ENCODE measurements at regions not wholly inside any gene's neighbourhood (a gene's known extent, or its start where the extent isn't known, plus 50 kb on each side); places are given as distances from the start of the nearest gene placed in this dataset.

DNA sequence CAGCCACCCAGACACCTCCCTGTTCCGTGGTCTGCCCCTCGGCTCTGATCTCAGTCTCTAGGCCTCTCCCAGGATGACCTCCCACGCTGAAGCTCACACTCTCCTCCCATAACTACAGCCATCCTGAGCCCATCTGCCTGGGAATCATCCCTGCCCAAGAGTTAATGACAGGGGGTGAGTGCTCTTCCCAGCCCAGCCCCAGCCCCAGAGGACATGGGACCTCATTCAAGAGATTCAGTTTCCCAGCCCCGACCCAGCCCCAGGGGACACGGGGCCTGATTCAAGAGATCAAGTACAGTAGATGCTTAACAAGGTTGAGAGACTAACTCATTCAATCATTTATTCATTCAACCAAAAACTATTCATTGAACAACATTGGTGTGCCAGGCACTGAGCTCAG is 272.0 kb downstream of the XXYLT1 start:
- DNase-seq = no peak

DNA sequence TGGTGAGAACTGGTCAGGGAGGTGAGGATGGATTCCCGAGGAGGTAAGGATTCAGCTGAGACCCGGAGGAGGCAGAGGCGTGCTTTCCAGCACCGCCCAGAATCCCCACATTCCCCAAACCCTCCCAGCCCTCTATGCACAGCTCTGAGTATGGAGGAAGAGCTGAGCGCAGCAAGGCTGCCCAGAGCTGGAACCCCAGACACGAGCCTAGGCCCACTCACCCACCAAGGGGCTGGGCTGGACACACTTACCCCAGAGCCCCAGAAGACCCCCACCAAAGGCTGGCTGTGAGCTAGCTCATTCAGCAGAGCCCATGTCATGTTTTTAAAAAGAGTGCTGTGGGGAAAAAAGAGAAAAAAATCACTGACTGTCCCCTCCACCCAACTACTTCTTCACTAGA is 271.5 kb downstream of the XXYLT1 start:
- DNase-seq = no peak

DNA sequence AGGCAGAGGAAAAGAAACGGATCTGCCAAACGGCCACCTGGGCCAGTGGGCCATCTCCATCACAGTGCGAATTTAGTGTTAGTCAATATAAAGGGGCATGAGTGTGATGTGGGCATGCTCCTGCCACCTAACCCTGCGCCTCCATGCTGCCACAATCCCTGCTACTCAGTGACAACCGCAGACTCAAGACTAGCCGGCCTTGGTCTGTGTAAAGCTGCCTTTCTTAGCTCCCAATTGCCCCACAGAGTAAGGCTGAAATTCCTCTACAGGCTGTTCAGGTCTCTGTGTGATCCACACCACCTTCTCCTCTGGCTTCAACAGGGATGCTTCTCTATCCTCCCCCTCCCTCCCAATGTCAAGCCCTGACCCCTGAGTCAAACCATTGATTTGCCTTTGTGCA is 269.7 kb downstream of the XXYLT1 start:
- DNase-seq = no peak

DNA sequence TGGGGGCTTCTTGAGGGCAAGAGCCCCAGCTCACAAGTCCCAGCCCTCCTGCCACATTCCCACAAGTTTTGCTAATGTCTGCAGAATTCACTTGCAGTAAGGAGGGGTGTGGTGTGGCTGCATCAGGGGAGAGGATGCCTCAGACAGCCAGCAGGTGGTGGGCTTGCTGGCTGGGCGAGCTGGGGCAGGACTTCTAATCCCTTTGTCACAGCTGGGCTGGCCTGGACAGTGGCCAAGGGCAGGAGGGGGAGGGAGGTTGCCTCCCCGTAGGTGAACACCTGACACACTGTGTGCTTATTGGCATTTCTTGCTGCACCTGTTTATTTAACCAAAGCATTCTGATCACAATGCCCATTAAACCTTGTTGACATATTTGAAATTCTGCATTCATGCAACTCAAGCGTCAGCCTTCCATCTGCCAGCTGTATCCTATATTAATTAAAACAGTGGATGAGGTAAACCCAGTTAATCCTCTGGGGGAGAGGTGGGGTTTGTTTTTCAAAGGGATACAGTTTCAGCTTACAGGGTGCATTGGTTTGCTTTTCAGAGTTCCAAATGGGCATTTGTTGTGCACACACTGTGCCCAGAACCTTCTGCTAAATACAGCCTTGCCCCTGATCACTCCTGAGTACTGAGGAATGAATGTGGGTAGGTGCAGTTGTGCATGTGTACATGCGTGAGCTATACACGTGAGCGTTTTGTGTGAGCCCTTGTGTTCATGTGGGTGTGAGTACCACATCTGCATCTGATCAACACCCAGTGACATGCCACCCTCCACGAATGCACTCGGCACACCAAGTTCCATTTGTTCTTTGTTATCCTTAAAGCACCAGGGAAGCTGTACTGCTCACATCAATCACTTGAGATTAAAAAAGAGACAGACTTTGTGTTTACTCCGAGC is 268.7 kb downstream of the XXYLT1 start:
- DNase-seq = peak; percentile 9

DNA sequence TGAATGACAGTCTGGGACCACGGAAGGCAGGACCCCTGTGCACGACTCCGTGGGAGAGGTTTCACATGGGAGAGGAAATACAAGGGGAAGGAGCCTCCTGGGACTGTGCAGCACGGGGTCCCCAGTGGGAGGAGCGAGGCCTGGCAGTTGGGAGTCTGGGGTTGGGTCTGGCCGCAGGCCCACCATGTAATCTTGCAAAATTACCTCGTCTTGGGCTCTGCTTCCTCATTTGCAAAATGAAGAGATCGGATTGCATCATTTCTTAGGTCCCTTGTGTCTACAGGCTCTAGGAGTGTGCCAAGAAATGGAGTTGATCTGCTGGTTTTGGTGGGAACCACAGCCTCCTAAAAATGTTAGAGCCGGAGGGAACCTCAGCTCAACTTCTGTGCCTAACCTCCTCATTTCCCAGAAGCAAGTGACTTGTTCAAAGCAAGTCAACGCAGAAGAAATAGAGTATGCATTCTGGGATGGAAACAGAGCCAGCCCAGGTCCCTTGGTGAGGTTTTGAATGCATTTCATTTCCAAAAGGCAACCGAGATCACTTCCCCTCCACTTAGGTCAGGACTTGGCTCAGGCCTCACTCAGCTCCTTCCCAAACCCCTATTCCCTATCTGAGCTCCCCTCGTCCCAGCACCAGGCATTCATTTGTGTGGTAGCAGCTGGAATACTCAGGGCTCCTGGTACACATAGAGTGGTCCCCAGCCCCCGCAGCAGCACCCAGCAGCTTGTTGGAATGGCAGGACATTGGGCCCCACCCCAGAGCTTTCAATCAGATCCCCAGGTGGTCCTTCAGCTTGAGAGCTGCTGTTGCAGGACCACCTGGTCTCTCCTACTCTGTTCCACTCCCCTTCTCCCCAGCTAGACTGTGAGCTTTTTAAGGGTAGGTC is 267.7 kb downstream of the XXYLT1 start:
- no peak for DNase-seq

DNA sequence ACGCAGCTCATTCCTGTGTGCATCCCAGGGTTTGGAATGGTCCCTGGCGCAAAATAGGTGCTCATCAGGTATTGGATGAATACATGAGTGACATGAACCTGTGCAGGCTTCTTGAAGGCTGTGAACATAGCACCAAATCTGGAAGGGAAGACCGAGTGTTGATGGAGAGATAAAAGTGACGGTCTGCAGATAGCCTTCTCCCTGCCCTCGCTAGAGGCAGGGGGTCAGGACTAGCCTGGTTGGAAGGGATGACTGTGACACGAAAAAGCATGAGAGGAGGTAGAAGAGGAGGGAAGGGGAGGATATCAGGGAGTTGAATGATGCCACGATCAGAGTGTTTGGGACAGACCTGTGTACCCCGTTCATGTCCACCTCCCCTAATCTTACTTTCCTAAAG is 267.1 kb downstream of the XXYLT1 start:
- DNase-seq = no peak

DNA sequence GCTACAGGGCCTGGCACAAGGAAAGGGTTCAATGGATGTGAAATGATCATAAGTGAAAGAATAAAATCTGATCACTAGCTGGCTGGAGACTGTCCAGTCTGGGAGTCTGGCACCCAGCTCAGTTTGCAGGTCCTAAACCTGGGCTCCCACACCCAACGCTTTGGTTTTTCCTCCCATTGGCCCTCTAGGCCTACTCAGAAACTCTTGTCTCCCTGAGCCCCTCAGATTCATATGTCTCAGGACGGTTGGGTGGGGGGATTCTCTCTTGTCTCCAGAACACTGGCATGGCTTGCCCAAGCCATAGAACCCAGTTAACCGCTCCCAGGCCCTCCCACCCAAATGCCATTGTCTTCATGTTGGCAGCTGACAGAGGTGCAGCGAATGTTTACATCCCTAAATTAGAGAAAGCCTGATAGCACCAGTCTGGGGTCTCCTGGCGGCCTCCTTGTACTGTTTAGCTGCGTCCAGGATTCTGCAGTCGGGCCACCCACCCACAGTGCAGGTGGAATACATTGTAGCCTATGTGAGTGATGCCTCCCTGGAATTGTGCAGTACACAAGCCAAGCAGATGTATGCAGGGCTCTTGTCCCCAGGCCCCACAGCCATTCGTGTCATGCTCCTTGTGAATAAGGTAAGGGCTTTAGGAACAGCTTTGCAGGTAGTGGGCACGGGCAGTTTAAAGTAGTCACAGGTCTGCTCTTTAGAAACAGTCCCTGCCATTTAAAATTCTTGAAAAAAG is 266.3 kb downstream of the XXYLT1 start:
- DNase-seq = no peak

DNA sequence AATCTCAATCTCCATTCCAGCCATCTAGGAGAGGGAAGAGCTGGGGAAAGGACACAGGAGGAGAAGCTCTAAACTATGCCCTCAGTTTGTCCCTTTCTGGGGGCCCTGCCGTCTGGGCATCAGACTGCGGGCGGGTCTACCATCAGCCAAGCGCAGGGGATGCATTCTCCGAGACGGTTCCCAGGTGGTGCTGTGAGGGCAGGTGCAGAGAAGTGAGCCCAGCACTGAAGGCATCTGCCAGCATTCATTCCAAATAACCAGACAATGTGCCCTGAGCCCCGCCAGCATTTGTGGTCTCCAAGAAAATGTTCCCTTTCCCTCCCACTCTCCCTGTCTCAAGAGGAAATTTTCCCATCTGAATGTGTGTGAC is 265.7 kb downstream of the XXYLT1 start:
- DNase-seq = no peak

DNA sequence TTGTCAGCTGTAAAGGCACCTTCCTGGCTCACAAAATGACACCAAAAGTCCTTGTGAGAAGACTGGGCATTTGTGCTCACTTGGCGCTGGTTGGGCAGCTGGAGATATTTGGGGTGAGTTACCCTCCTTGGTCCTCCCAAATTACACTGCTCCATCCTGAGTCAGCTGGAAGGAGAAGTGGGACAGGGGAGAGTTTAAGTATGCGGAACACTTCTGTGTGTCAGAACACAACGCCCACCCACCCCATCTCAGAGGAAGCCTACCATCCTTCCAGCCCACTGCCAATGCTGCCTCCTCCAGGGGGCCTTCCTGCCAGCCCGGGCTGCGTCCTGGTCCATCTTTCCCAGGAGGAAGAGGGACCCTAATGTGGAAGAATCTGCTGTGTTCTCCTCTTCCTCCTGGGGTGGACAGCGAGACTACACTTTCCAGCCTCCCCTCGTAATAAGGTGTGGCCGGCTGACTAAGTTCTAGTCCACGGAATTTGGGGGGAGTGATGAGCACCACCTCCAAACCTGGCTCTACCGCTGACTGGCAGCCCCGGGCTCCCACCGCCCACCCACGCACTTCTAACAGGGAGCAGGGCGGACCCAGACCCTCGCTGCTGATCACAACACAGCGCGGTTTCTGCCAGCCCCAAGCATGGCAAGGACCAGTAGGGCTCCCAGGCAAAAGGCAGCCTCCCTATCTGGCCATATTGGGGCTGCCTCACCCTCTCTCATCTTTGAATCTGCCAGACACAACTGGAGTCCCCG is 265.0 kb downstream of the XXYLT1 start:
- no peak for DNase-seq

DNA sequence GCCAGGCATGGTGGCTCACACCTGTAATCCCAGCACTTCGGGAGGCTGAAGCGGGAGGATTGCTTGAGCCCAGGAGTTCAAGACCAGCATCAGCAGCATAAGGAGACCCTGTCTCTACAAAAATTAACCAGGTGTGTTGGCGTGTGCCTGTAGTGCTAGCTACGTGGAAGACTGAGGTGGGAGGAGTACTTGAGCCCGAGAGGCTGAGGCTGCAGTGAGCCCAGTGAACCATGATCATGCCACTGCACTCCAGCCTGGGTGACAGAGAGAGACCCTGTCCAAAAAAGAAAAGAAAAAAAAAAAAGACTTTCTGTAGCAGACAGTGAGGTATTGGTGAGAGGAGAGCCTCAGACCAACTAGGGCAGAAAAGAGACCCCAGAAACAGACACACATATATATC is 263.8 kb downstream of the XXYLT1 start:
- no peak for DNase-seq

DNA sequence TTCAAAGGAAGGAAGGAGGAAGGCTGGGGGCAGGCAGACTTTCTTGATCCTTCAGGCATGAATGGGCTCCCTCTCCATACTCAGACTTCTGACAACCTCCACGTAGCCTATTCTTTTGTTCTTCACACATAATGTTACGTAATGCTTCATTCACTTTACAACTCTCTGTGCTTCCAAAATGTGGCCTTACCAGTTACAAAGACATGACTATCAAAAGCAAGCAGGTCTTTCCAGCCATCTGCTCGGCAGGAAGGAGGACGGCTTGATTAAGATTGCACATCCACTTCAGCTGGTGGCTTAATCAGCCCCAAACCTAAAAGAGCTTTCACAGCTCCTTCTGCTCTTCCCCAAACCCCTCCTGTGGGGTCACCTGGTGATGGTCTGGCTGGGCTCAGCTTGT is 263.2 kb downstream of the XXYLT1 start:
- no peak for DNase-seq

DNA sequence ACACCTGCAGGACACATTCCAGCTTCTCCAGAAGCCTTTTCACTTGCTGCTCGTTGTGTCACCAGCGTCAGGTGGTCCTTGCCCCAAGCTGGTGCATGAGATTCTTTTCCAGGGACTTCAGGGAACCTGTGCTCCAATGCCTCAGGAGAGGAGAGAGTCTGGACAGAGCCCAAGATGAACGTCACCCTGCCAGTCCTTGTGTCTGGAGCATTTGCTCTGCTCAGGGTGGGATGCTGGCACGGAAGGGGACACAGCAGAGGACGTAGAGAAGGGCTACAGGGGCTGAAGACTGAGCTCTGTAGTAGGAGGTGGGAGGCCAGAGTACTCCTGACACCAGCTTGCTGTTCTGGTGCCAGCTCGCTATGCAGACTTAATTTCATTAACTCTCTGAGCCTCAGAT is 262.1 kb downstream of the XXYLT1 start:
- no peak for DNase-seq

DNA sequence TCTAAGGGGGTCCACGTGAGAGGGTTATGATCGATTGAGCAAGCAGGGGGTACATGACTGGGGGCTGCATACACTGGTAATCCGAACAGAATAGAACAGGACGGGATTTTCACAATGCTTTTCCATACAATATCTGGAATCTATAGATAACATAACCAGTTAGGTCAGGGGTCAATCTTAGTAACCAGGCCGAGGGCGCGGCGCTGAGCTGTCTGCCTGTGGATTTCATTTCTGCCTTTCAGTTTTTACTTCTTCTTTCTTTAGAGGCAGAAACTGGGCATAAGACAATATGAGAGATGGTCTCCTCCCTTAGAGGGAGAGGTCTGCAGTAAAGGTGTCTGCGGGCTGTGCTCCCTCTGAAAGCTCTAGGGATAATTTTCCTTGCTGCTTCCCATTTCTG is 261.3 kb downstream of the XXYLT1 start:
- no peak for DNase-seq

DNA sequence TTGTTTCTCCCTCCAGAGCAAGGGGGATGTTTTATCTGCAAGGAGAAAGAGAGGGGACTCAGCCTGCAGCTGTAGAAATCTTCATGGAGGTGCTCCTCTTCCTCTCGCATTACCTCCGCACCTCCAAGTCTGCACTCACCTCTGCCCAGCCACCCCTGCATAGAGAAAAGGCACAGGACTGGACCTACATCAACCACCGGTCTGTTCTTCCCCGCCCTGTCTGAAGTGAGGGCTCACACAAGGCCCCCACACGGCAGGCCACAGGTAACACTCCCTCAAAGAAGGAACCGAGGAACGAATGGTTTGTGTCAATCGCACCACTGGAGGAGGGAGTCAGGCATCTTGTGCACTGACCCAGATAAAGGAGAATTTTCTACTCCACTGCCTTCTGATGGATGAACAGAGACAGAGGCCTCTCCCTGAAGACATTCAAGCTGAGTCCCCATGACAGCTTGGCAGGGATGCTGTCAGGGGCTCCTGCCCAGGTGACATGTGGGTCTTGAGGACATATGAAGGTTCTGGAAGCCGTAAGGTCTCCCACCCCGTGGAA is 260.3 kb downstream of the XXYLT1 start:
- DNase-seq = no peak

DNA sequence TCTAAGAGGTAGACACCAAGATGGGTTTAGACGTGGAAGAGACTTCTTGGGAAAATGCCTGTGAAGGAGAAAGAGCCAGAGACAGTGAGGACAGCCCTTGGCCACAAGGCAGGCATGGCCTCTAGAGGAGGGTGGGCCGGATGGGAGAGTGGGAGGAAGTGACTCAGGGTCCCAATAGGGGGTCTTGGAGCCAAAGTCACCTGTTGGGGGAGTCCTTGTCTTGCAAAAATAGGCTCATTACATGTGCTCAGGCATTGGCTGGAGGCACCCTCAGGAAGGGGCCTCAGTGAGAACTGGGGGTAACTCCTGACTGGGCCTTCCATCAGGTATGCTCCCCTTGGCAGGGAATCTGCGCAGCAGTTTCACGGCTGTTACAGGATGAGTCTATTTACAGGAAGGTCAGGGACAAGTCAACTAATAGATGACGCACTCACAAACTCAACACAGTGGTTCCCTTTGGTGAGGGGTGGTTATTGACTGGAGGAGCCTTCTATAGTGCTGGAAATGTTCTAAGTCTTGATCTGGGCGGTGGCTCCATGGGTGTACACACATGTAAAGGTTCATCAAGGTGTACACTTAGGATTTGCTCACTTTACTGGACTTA is 259.6 kb downstream of the XXYLT1 start:
- no peak for DNase-seq

DNA sequence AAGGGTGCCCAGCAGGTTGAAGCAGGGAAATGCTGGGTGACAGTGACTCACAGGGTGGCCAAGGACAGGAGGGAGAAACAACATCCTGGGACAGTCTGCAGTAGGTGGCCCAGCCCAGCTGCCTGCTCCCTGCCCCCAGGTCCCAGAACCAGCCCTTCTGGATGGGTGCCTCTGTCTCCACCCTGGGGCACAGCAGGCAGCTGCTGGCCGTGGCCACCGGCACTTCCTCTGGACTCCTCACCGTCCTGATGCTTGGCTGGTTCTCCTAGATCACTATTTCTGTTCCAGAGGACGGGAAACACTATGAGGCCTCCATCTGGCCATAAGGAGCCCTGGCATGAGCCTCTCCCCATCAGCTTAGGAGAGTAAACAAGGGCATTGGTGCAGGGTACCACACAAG is 258.9 kb downstream of the XXYLT1 start:
- no peak for DNase-seq

DNA sequence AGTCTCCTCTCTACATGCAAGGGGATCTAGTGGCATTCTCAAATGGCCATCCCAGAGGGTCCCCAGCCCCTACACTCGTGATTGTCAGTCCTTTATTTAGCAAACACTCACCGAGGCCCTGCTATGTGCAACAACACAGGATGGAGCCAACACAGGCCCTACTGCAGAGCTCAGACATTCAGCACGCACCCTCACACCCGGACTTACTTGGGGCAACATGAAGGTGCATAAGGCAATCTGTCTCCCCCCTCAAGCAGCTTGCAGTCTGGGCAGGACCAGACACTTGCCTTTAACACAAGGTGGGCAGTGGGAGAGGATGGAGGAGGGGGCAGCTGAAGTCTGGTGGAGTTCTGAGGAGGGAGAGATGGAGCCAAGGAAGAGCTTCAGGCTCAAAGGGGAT is 258.4 kb downstream of the XXYLT1 start:
- DNase-seq = no peak

DNA sequence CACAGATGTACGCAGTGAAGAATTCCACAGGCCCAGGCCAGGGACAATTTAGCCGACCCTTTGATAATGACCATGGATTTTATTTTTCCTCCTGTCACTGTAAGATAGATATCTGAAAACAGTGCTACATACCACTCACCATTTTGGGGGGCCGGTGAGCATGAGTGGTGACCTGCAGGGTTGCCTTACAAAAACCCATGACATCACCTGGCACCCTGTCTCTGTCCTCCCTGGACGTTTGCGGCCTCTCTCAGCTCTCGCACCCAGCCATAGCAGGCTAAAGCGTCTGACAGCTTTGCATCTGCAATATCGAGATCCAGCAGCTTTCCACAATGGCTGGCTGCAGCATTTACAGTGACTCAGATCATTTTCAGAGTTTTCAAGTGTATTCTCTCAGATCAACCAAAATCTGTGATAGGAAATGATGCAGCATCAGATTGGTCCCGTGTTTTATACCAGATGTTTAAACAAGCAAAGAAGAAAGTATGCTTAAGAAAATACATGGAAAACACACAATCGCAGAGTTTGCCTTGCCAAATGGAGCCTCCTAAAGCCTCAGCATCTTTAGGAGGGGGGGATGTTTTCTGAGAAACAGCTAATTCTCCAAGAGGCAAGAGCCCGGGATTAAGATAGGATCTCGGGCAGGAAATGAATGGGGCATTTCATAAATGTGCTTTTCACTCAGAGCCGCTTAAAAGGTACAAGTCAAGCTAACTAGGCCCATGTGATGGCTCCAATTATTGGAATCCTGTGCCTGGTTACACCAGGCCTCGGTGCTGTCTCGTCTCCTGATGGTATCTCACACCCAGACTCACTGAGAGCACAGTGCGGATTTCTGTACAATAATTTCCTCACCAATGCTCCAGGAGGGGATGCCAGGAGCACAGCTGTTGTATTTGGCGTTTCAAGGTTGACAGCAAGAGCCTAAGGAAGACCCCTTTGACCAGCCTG is 257.3 kb downstream of the XXYLT1 start:
- no peak for DNase-seq

DNA sequence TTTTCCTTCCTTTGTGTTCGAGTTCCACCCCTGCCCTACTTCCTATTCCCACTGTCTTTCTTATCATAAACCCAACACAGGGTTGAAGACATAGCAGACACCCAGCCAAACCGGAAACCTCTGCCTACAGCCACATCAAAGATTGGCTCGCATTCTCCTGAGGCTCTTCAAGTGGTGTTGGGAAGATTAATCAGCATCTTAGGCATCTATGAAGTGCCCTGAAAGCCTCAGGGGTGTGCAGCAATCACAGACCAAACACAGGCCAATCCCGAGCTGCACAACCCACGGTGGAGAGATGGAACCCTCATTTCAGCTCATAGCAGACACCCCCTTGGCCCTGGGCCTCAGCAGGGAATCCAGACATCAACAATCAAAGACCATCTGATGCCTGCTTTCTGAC is 255.9 kb downstream of the XXYLT1 start:
- DNase-seq = no peak

DNA sequence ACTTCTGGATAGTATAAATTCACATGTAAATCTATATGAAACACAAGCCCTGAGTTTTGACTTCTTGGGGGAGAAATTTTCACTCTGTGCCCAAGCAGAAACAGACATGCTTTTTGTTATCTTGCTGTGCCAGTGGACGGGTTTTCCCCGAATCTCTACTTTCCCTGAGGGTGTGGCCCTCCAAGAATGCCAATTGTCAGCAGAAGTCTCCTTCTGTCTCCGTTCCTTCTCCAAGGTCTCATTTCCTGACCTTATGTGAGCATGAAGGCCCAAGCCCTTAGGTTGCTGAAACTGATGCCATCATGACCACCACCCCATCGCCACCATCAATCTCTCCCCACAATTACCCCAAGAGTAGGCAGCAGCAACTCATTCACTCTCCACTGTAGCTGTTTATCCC is 253.8 kb downstream of the XXYLT1 start:
- DNase-seq = no peak
